GM21528 (cell line): ENCODE measurements at regions not wholly inside any gene's neighbourhood (a gene's known extent, or its start where the extent isn't known, plus 50 kb on each side); places are given as distances from the start of the nearest gene placed in this dataset.
"Not testable (repeated sequence)": the region's sequence is repeated elsewhere in the genome, so short reads cannot be mapped to it uniquely, and the experiment has no call there.

Source experiments
- ATAC-seq: cut with Tn5 transposase; IDR thresholded peaks from one replicate; pipeline ENCODE4 v1.9.1; 2021; ENCODE audit warnings: mild to moderate bottlenecking, moderate library complexity; ENCODE audit not compliant: unreplicated experiment, low FRiP score

- ATAC-seq, result no peak
Observed at GRCh38 chr4:144362366-144362765, 221.8 kb upstream of the GYPA start.

DNA sequence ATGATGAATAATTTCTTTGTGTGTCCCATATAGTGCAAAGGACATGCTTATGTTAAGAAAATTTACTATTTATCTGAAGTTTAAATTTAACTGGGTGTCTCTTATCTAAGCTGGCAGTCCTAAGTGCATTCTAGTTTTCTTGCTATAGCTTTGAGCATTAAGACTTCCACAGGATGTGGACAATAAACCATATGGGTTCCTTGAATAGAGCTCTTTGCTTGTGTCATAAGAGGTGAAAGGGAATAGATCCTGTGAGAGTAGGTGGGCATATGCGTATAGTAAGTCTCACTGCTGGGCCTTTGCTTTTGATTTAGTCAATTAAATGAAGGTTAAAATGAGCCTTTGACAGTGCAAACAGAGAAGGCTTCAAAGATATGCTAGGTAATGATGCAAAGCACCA, 223.4 kb upstream of the GYPA start:
- no peak for ATAC-seq

GRCh38 chr4:144366425-144366824, 225.9 kb upstream of the GYPA start:
- no peak for ATAC-seq

- ATAC-seq, result no peak
Observed at GRCh38 chr4:144371485-144371884, 231.0 kb upstream of the GYPA start.

- ATAC-seq, result peak; percentile 84
Observed at GRCh38 chr4:144374065-144374464, 233.5 kb upstream of the GYPA start.

DNA sequence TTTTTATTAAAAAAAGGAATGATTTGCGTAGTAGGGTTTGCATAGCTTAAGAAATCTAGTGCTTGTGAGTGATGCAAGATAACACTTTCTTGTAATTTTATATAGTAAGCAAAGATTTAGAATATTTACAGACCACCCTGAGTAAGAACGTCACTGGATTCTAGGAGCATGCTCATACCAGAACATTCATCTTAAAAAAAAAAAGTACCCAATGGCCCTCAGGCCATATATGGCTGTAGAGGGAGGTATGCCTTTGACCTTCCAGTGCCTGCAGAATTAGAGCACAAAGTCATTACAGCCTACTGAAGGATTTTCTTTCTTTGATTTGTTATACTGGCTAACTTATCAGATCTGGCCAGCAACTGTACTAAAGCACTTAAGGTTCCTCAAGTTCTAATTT, 236.3 kb upstream of the GYPA start:
- ATAC-seq, result no peak

DNA sequence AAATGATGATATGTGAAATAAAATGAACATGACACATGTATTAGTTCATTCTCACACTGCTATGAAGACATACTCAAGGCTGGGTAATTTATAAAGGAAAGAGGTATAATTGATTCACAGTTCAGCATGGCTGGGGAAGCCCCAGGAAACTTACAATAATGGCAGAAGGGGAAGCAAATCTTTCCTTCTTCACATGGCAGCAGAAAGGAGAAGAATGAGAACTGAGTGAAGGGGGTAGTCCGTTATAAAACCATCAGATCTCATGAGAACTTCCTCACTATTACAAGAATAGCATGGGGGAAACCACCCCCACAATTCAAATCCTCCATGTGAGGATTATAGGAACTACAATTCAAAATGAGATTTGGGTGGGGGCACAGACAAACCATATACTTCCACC, 243.9 kb upstream of the GYPA start:
- no peak for ATAC-seq

DNA sequence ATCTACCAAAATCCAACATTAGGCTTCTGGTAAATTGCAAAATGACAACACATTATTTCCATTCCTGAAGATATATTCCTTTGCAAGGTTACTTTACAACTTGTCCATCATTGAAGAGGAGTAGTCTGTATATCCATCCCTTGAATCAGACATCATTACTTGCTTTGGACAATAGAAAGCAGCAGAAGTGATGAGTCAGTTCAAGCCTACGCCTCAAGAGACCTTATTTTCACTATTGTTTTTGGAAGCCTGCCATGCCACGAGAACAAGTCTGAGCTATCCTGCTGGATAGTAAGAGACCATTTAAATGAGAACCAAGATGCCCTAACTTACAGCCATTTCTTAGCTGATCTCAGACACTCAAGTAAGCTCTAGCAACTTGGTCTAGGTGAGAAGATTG, 246.0 kb upstream of the HHIP start:
- no peak for ATAC-seq

DNA sequence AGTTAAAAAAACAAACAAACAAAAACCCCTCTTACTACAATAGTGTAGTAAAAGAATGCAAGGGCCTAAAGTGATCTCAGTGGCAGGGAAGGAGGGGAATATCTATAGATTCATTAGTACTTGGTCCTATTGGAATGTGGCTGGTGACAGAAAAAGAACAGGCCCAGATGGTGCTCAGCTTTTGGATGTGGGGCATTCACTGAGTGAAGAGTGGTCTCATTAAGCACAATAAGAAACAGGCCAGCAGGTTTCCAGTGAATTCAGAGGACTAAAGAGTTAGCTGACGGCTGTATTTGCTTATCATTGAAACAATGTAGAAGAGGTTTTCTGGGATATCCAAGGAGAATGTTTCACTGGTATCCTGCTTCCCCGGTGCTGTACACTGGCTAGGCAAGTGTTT, 243.8 kb upstream of the HHIP start:
- ATAC-seq, result no peak

- ATAC-seq, result no peak
Observed at GRCh38 chr4:144402999-144403398, 243.0 kb upstream of the HHIP start.

DNA sequence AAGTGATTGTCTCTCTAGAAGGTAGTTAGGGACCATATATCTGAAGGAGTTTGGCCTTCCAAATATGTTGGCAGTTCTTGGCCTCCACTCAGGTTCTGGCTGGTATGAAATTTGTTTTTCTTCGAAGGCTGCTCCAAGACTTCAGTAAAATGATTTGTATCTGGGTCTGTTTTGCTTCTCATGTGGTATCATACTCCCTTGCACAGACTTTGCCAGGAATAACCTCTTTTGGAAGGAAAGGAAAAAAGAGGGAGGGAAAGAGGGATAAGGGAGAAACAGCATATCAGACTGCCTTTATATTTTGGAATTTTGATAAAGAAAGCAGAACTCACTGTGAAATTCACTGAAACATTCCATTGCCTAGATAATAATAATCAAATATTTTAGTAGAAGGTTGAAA, 242.1 kb upstream of the HHIP start:
- no peak for ATAC-seq

DNA sequence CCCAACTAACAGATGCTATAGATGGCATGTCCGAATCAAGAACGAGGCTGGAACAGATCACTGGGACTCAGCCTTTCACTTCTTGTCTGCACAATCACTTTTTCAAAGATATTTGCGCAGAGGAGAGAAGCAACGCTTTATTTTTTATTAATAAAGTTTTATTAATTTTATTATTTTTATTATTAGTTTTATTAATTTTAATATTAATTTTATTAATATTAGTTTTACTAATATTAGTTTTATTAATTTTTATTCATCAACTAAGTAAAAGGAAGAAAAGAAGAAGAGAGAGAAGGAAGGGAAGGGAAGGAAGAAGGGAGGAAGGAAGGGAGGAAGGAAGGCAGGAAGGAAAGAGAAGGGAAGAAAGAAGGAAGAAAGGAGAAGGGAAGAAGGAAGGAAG, 236.4 kb upstream of the HHIP start:
- no peak for ATAC-seq

- no peak for ATAC-seq
Observed at GRCh38 chr4:144410230-144410783, 235.6 kb upstream of the HHIP start.

- ATAC-seq, result no peak
Observed at GRCh38 chr4:144411119-144411518, 234.8 kb upstream of the HHIP start.

- ATAC-seq, result no peak
Observed at GRCh38 chr4:144411700-144412099, 234.3 kb upstream of the HHIP start.

DNA sequence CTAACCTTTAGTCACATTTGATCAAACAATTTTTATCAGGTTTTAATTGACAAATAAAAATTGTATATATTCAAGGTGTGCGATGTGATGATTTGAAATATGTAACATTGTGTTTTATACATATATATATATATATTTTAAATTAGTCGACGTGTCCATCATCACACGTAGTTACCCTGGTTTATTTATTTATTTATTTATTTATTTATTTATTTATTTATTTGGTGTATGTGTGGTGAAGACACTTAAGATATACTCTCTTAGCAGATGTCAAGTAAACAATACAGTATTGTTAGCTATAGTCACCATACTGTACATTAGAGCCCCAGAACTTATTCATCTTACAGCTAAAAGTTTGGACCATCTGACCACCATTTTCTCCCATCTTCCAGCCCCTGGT, 224.9 kb upstream of the HHIP start:
- ATAC-seq, result no peak

- ATAC-seq, result no peak
Observed at GRCh38 chr4:144421839-144422565, 224.0 kb upstream of the HHIP start.

DNA sequence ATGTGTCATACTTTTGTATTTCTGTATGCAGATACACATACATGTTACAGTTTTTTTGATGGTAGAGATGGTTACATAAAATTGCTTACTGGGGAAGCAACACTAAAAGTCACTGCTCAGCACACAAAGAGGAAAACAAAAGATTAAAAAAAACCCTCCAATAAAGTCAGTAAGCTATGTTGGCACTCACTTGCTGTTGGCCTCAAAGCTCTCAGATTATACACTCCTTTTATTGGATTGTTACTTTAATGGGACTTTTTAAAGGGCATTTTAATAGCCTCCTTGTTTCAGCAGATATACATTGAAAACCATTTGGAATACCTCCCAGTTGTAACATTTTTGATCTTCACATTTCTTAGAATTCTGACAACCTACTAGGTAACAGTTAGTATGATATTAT, 222.0 kb upstream of the HHIP start:
- ATAC-seq, result no peak

- not testable (repeated sequence) for ATAC-seq
Observed at GRCh38 chr4:144426023-144426422, 219.9 kb upstream of the HHIP start.

DNA sequence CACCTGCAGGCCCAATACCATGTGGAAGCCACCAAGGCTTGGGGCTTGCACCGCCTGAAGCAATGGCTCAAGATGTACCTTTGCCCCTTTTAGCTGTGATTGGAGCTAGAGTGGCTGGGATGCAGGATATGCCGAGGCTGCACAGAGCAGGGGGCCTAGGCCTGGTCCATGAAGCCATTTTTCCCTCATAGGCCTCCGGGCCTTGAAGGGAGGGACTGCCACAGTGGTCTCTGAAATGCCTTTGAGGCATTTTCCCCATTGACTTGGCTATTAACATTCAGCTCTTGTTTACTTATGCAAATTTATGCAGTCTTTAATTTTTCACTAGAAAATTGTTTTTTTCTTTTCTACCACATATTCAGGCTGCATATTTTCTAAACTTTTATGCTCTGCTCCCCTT, 203.2 kb upstream of the HHIP start:
- no peak for ATAC-seq

- ATAC-seq, result no peak
Observed at GRCh38 chr4:144449611-144450010, 196.3 kb upstream of the HHIP start.

GRCh38 chr4:144450526-144450925, 195.4 kb upstream of the HHIP start:
- ATAC-seq, result no peak
